Skeletal muscle satellite cell (primary cell): ENCODE measurements at regions not wholly inside any gene's neighbourhood (a gene's known extent, or its start where the extent isn't known, plus 50 kb on each side); places are given as distances from the start of the nearest gene placed in this dataset.

ENCODE experiments used
- H3K27me3 ChIP-seq: 2 replicates; pipeline ENCODE4 v1.7.0; 2013; ENCODE audit warnings: low read length; ENCODE audit not compliant: control insufficient read depth, insufficient read depth
- H3K36me3 ChIP-seq: 2 replicates; pipeline ENCODE4 v1.7.0; 2013; ENCODE audit warnings: mild to moderate bottlenecking, control low read depth, low read length; ENCODE audit not compliant: insufficient read depth
- H3K4me1 ChIP-seq: 2 replicates; pipeline ENCODE4 v1.7.0; 2013; ENCODE audit warnings: low read length; ENCODE audit not compliant: control insufficient read depth, insufficient read depth
- H3K4me2 ChIP-seq: 2 replicates; pipeline ENCODE4 v1.7.0; 2013; ENCODE audit warnings: mild to moderate bottlenecking, low read length
- H3K4me3 ChIP-seq: 2 replicates; pipeline ENCODE4 v1.7.0; 2013; ENCODE audit warnings: low read length
- H3K9ac ChIP-seq: 2 replicates; pipeline ENCODE4 v1.7.0; 2013; ENCODE audit warnings: mild to moderate bottlenecking, low read depth, low read length, moderate library complexity
- H3K9me3 ChIP-seq: replicated peaks from 2 replicates; pipeline ENCODE4 v1.7.0; 2013; ENCODE audit warnings: mild to moderate bottlenecking, control low read depth, low read length

DNA sequence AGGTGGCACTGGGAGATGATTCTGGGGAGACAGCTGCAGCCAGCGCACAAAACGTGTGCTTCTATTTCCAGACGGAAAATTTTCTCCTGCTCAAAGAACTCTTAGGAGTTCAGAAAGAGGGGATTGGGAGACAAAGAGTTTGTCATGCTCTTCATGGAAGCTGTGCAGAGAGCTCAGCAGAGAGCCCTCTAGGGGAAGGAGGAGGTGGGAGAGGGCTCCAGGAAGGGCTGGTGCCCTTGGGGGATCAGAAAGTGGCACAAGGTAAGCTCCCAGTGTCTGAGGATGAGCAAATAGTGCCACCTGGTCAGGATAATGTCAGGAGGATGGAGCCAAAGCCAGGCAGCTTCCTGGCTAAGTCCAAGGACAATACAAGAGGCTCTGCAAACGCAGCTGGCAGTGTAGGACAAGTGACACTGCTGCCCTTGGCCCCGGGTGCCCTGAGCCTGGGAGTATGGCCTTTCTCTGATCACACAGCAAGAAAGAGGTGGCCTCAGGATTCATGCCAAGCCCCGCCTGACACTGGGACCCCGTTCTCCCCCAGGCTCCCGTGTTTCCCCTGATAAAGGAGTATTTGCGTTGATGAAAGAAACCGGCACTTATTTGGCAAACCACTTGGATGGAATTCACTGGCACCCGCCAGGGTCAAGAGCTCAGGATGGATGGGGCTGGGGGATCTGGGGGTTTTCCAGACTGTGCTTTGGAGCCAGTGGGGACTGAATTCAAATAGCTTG is 254.0 kb downstream of the PTPRU start:
- no peaks in the 10 kb centered on the region for H3K4me1 ChIP-seq
- no peaks in the 10 kb centered on the region for H3K36me3 ChIP-seq
- no peak overlapping the region for H3K4me2 ChIP-seq
- peaks cover 2% of the 10 kb centered on the region for H3K9me3 ChIP-seq
- H3K9ac ChIP-seq: no peak overlapping the region
- H3K4me3 ChIP-seq: no peak overlapping the region
- peaks cover 3% of the 10 kb centered on the region for H3K27me3 ChIP-seq

DNA sequence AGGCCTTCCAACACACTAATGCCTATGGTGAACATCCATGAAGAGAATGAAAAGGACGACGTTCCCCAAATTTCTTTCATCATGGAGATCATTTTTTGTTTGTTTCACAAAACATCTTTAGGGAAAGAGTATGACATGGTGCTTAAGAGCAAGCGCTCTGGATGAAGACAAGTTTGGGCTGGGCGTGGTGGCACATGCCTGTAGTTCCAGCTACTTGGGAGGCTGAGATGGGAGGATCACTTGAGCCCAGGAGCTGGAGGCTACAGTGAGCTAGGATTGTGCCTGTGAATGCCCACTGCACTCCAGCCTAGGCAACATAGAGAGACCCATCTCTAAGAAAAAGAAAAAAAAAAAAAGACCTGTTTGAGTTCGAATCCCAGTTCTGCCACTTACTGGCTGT is 253.1 kb downstream of the PTPRU start:
- H3K36me3 ChIP-seq: no peaks in the 10 kb centered on the region
- H3K27me3 ChIP-seq: peaks cover 3% of the 10 kb centered on the region
- H3K4me2 ChIP-seq: no peak overlapping the region
- peaks cover 4% of the 10 kb centered on the region for H3K9me3 ChIP-seq
- no peak overlapping the region for H3K4me3 ChIP-seq
- no peak overlapping the region for H3K9ac ChIP-seq
- no peaks in the 10 kb centered on the region for H3K4me1 ChIP-seq

DNA sequence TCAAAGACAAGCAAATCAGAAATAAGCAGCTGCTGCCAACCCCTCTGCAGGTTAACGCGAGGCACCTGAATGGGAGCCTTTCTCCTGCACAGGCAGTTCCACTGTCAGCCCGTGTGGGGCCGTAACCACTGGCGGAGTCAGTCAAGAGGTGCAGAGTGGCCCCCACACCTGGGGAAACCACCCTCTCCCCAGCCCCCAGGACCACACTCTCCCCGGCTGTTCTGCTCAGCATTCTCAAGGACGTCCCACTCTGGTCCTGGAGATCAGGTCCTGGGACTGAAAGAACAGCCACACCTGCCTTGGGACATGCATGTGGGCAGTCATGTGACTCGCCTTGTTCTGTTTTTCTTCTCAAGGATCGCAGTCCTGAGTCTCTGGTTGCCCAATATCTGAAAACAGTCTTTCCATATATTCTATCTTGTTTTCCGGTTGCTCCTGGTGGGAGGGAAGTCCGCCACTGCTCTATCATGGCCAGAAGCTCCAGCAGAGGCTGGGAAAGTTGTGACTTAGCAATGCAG is 252.5 kb downstream of the PTPRU start:
- no peak overlapping the region for H3K9ac ChIP-seq
- H3K4me2 ChIP-seq: no peak overlapping the region
- H3K4me3 ChIP-seq: no peak overlapping the region
- H3K4me1 ChIP-seq: no peaks in the 10 kb centered on the region
- peaks cover 4% of the 10 kb centered on the region for H3K9me3 ChIP-seq
- no peaks in the 10 kb centered on the region for H3K36me3 ChIP-seq
- H3K27me3 ChIP-seq: peaks cover 3% of the 10 kb centered on the region

DNA sequence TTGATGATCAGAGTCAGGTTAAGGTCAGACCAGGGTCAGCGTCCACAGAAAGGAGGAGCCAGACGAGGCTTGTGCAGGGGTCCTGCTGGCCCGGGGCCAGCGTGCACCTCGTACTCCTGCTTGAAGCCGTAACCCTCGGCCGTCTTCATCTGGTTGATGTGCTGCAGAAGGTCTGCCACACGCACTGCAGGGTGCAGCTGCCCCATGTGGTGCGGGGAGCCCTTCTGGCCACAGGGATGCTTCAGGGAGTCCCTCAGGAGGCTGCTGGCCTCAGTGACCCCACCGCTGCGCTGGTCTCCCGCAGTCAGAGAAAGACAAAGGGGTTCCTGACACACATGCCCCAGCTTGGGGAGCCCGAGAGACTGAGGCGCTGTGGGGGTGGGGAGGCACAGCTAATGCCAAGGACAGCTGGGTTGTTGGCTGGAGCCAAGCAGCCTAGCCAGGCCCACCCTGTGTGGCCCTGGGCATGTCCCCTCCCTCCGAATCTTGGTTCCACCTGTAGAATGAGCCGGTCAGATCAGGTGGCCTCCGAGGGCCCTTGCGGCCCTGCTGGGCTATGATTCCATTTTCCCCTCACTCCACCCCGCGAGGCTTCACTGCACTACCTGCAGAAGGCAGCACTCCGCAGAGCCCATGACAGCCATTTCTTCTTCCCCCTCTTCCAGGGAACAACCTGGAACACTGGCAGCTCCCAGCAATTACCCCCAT is 251.9 kb downstream of the PTPRU start:
- Histone ChIP-seq H3K9me3 (peaks cover 4% of the 10 kb centered on the region), H3K4me1 (no peaks in the 10 kb centered on the region), H3K27me3 (peaks cover 3% of the 10 kb centered on the region), H3K4me3 (no peak overlapping the region), H3K4me2 (no peak overlapping the region), H3K9ac (no peak overlapping the region), H3K36me3 (no peaks in the 10 kb centered on the region)

DNA sequence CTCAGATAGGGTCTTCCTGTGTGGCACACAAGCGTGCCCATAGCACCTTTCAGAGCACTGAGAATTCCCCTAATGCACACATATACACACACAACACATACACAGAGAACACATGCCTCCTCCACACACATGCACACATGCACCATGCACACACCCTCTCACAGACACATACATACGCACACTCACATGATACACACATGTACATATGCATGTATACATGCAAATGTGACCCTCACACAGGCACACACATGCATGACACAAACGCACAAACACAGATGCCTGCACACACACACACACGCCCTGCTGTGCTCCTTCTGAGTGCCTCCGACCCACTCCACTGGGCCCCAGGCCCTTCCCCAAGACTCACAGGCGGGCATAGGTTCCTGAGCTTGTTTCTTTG is 251.0 kb downstream of the PTPRU start:
- Histone ChIP-seq H3K9me3 (peaks cover 4% of the 10 kb centered on the region), H3K4me3 (no peak overlapping the region), H3K4me1 (no peaks in the 10 kb centered on the region), H3K4me2 (no peak overlapping the region), H3K9ac (no peak overlapping the region), H3K27me3 (peaks cover 3% of the 10 kb centered on the region), H3K36me3 (no peaks in the 10 kb centered on the region)

DNA sequence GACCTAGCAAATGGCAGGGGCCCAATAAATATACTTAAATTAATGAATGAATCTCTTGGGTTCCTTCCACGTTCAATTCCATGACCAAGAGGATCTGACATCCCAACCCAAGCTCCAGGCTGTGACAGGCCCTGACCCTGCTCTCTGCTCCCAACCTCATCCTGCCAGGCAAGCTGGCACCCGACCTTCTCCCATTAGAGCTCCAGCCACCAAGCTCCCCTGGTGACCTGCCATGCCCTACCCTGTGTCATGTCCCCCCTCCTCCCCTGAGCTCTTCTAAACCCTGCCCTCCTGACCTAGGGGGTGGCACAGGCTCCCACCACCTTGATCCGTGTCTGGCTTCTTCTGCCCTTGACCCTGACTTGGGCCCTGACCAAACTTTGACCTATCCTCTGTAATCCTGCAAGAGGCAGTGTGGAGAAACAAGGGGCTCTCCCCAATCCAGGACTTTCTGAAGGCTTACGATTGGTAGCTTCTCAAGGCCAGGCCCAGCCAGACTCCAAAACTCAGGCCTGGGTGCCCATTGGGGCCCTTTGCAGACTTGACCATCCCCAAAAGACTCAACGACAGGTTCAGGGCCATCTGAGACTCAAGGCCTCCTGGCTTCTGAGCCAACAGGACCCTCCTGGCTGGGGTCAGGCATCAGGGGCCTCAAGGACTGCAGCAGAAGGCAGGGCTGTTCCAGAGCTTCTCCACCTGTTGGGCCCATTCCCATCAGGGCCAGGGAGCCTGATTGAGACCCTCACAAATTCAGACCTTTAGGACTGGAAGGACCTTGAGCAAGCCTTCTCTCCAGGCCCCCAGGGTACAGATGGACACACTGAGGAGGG is 249.0 kb downstream of the PTPRU start:
- Histone ChIP-seq H3K27me3 (no peaks in the 10 kb centered on the region), H3K4me1 (no peaks in the 10 kb centered on the region), H3K4me3 (no peak overlapping the region), H3K4me2 (no peak overlapping the region), H3K9me3 (peaks cover 4% of the 10 kb centered on the region), H3K9ac (no peak overlapping the region), H3K36me3 (no peaks in the 10 kb centered on the region)

DNA sequence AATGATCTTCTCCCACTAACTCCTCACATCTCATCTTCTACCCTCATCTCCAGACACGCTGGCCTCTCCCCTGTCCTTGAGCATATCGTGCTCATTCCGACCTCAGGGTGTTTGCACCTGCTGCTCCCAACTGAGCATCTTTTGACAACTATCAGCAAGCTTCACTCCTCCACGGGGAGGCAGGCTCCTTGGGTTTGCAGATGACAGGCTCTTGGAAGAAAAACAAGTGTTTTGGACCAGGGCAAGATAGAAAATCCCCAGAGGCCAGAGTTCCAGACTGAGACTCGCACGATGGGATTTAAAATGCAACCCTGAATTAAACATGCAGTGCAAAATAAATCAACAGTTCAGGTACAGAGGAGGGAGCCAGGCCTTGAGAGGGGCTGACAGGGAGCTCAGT is 246.7 kb downstream of the PTPRU start:
- Histone ChIP-seq H3K36me3 (no peaks in the 10 kb centered on the region), H3K4me1 (no peaks in the 10 kb centered on the region)

DNA sequence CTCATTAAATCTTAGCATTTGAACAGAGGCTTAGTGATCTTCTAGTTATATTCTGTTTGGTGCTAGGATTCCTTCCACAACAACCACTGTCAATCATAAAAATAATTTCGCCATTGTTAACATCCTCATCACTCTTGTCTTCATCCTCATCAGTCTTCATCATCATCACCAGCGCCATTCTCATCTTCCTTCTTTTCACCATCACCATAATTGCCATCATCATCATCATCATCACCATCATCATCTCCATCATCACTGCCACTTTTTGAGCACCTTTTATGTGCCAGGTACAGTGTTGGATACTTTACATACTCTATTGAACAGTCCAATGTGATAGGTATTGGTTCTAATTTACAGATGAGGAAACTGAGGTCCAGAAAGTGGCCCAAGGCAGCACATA is 245.7 kb downstream of the PTPRU start:
- Histone ChIP-seq H3K27me3 (peaks cover 5% of the 10 kb centered on the region), H3K4me1 (no peaks in the 10 kb centered on the region), H3K36me3 (no peaks in the 10 kb centered on the region), H3K4me3 (no peak overlapping the region), H3K9ac (no peak overlapping the region), H3K4me2 (no peak overlapping the region), H3K9me3 (peaks cover 4% of the 10 kb centered on the region)

More for the DNA sequence above, 246.7 kb downstream of the PTPRU start:
- H3K4me2 ChIP-seq: no peak overlapping the region
- no peaks in the 10 kb centered on the region for H3K27me3 ChIP-seq
- no peak overlapping the region for H3K4me3 ChIP-seq
- H3K9ac ChIP-seq: no peak overlapping the region
- H3K9me3 ChIP-seq: peaks cover 4% of the 10 kb centered on the region

DNA sequence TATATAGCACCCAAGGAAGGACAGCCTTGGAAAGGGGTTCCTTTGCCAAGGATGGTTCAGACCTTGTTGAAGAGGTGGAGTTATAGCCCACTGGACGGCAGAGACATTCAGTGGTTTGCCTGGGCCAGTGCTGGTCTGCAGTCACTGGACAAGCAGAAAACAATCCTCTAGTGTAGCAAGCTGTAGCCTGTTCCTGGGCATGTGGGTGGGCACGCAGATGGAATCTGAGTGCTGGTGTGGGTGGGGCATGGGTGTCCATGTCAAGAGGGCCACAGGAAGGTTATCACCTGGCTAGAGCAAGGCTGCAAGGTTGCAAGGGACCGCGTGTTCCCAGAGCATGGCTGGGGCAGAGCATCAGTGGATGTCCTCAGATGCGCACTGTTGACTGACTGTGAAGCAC is 244.7 kb downstream of the PTPRU start:
- Histone ChIP-seq H3K4me1 (no peaks in the 10 kb centered on the region), H3K4me3 (no peak overlapping the region), H3K9ac (no peak overlapping the region), H3K27me3 (peaks cover 8% of the 10 kb centered on the region), H3K36me3 (no peaks in the 10 kb centered on the region), H3K4me2 (no peak overlapping the region), H3K9me3 (peaks cover 4% of the 10 kb centered on the region)

DNA sequence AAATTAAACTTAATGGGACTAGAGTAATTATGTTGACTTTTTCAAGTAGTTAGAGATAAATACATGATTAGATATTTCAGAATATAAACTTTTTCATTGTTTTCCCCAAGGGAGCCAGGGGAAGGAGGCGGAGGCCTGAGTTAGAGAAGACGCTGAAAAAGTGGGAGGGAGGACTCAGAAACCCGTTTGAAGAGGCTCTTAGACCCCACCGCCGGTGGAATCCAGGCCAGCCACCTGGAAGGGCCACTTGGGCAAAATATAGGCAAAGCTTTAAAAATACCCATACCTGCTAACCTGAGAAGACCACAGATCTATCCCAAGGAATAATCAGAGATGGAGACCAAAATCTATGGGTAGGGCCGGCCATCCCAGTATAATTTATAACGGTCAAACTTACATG is 242.6 kb downstream of the PTPRU start:
- Histone ChIP-seq H3K9ac (no peak overlapping the region), H3K9me3 (no peaks in the 10 kb centered on the region), H3K36me3 (no peaks in the 10 kb centered on the region), H3K4me3 (no peak overlapping the region), H3K4me2 (no peak overlapping the region), H3K4me1 (no peaks in the 10 kb centered on the region), H3K27me3 (peaks cover 9% of the 10 kb centered on the region)

DNA sequence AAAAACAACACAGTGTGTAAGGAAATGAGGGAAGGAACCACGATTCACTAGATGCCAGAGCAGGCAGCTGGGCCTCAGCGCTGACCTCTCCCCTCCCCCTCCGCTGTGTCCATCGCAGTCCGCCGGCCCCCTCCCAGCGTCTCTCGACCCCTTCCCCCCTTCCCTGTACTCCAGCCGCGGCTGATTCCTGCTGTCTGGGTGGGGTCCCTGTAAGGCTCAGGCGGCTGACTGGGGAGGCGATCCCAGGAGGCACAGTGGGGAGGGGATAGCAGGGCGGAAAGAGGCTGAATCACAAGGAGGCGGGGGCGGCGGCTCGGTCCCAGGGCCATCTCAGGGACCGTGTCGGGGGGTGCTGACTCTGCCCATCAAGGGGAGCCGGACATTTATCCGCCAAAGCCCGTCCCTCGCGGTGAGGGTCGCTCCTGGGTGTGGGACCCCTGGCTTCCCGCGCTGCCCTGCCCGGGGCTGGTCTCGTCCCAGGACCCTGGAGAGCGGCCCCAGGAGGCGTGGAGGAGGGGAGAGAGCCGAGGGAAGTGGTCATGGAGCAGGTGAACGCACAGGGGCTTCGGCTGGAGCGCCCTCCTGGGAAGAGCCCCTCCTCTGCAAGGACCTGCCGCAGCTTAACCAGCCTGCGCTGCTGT is 241.9 kb downstream of the PTPRU start:
- H3K4me3 ChIP-seq: no peak overlapping the region
- H3K4me1 ChIP-seq: no peaks in the 10 kb centered on the region
- no peak overlapping the region for H3K4me2 ChIP-seq
- H3K9ac ChIP-seq: no peak overlapping the region
- H3K27me3 ChIP-seq: peaks cover 9% of the 10 kb centered on the region
- H3K9me3 ChIP-seq: no peaks in the 10 kb centered on the region
- no peaks in the 10 kb centered on the region for H3K36me3 ChIP-seq
